Lower leg skin (tissue), 4 donors: ENCODE measurements at regions not wholly inside any gene's neighbourhood (a gene's known extent, or its start where the extent isn't known, plus 50 kb on each side); places are given as distances from the start of the nearest gene placed in this dataset.

Experiments
- DNase-seq, 2 donors: peaks; one replicate each; pipeline ENCODE4 v3.0.0-alpha.2; 2019; ENCODE audit warnings: low spot score in 2 of 2
- H3K4me3 ChIP-seq: fragments of 200-600 bp; sonication (generic); 2 replicates; pipeline ENCODE4 v1.5.1; 2017; ENCODE audit warnings: mild to moderate bottlenecking, low read depth; ENCODE audit not compliant: poor library complexity, severe bottlenecking
- POLR2A ChIP-seq, 2 donors: fragments of 450-650 bp; IDR thresholded peaks; one replicate each; pipeline ENCODE4 v1.6.1; 2016 to 2017; ENCODE audit warnings: antibody characterized with exemption in 2 of 2, mild to moderate bottlenecking in 1 of 2, moderate library complexity in 1 of 2
- WGBS, 2 donors: methylation state at CpG; one replicate each; pipeline ENCODE4 v1.1.5; 2018; 5-methylcytosine and 5-hydroxymethylcytosine counted together
- intact Hi-C: fragments of 100-400 bp; cut with DNase I; formaldehyde crosslinking; loops from one replicate; pipeline ENCODE4 v1.15.0; 2023; ENCODE audit warnings: low total_unique reads
- TF ChIP-seq, protein P1 (sequence below), 3 donors: fragments of 450-650 bp; IDR thresholded peaks; one replicate each; pipeline ENCODE4 v1.5.1; 2016; ENCODE audit warnings: antibody characterized with exemption in 3 of 3, mild to moderate bottlenecking in 3 of 3, moderate library complexity in 2 of 3

DNA sequence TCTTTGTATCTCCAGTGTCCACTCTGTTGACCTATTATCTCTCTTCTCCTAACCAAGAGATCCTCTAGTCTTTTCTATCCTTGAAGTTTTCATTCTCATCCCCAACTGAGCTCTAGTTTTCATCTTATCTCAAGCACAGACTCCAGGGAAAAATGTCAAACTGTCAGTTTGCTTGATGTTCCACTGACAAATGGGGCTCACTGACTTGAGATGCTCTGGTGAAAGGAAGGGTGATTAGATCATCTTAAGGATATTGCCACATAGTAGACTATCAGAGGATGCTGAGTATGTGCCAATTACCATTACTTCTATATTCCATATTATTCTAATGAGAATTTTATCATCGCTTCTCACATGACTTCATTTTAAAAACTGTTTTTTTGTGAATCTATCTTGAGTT lies 2008.2 kb downstream of the ARAP2 start:
- intact Hi-C loops, result no loop called here
- WGBS, 2 donors, result 94 to 100% methylated on average over 1 of the region's 1 CpG
- TF ChIP-seq POLR2A (IDR thresholded peaks at IDR 0.05), result no peak
- TF ChIP-seq, protein P1, sequence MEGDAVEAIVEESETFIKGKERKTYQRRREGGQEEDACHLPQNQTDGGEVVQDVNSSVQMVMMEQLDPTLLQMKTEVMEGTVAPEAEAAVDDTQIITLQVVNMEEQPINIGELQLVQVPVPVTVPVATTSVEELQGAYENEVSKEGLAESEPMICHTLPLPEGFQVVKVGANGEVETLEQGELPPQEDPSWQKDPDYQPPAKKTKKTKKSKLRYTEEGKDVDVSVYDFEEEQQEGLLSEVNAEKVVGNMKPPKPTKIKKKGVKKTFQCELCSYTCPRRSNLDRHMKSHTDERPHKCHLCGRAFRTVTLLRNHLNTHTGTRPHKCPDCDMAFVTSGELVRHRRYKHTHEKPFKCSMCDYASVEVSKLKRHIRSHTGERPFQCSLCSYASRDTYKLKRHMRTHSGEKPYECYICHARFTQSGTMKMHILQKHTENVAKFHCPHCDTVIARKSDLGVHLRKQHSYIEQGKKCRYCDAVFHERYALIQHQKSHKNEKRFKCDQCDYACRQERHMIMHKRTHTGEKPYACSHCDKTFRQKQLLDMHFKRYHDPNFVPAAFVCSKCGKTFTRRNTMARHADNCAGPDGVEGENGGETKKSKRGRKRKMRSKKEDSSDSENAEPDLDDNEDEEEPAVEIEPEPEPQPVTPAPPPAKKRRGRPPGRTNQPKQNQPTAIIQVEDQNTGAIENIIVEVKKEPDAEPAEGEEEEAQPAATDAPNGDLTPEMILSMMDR (IDR thresholded peaks at IDR 0.05), result no peak

DNA sequence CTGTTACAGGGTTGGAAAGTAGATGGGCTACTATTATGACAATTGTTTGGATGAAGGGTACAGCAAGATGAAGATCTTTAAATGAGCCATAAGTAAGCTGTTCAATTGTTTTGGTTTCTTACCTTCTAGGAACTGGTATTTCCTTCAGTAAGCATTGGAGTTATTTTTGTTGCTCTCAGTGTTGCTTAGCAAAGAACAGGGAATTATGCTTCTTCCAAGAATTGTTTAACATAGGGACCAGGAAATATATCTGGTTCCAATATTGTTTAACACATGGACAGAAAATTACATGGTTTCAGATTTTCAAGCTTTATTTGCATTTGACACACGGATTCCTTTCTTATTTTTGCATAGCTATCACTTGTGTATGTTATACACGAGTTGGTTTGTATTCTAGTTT lies 1999.0 kb downstream of the ARAP2 start:
- no peak overlapping the region for H3K4me3 ChIP-seq
- intact Hi-C loops, result no loop called here
- 76 to 83% methylated on average over 2 of the region's 2 CpGs for WGBS, 2 donors
- no peak for DNase-seq
- TF ChIP-seq, protein P1 (IDR thresholded peaks at IDR 0.05), result no peak
- TF ChIP-seq POLR2A (IDR thresholded peaks at IDR 0.05), result no peak

More for the DNA sequence above, 2008.2 kb downstream of the ARAP2 start:
- H3K4me3 ChIP-seq, result no peak overlapping the region
- DNase-seq, result no peak

DNA sequence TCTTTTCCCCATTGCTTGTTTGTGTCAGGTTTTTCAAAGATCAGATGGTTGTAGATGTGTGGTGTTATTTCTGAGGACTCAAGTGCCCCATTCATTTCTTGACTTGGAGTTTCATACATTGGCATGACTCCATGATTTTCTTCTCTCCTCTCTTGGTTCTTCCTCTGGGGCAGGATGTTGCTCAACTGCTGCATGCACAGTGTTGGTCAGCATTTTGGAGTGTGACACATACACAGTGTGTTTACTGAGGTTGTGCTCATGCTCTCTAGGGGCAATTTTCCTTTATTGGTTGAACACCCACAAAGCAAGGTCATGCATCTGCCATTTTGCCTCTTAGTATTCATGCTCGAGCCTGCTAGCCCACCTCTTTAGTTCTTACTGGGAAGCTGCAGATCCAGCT lies 1993.8 kb downstream of the ARAP2 start:
- no peak overlapping the region for H3K4me3 ChIP-seq
- intact Hi-C loops, result no loop called here
- TF ChIP-seq, protein P1 (IDR thresholded peaks at IDR 0.05), result no peak
- no peak for TF ChIP-seq POLR2A (IDR thresholded peaks at IDR 0.05)
- no peak for DNase-seq
- 83 to 88% methylated on average over 1 of the region's 1 CpG for WGBS, 2 donors

DNA sequence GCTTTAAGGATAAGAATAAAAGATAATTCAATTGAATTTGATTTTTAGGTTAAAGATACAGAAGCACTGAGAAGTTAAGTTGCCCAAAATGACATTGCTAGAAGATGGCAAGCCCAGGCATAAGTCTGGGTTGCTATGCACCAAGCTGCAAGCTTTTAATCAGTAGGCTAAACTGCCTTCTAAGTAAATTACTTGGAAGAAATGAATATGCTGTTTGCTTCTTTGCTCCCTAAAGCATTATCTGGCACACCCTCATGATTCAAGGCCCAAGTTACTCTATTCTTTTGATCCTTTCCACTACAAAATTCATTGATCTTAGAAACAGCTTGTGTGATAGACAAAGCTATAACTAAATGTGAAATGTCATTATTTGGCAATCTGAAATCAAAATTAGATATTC lies 1991.1 kb downstream of the ARAP2 start:
- intact Hi-C loops, result no loop called here
- no peak overlapping the region for H3K4me3 ChIP-seq
- no peak for TF ChIP-seq POLR2A (IDR thresholded peaks at IDR 0.05)
- TF ChIP-seq, protein P1 (IDR thresholded peaks at IDR 0.05), result no peak
- DNase-seq, result no peak

DNA sequence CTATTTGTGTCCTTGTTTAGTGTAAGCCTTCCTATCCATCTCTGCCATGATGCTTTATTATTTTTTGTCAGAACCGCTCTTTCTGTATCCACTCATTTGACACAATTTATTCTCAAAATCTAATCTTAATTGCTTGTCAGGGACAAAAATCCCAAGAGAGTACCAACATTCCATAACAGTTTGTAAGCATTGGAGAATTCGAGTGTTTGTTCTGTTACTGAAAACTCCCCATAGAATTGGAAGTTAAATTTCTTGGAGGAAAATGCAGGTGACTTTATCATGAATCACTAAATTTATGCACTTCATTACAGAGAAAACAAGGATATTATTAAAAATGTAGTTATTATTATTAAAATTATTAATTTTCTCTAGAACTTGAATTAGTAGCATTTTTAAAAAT lies 1986.1 kb downstream of the ARAP2 start:
- no peak overlapping the region for H3K4me3 ChIP-seq
- WGBS, 2 donors, result 76 to 80% methylated on average over 2 of the region's 2 CpGs
- intact Hi-C loops, result no loop called here
- no peak for DNase-seq
- TF ChIP-seq POLR2A (IDR thresholded peaks at IDR 0.05), result no peak
- TF ChIP-seq, protein P1 (IDR thresholded peaks at IDR 0.05), result no peak

DNA sequence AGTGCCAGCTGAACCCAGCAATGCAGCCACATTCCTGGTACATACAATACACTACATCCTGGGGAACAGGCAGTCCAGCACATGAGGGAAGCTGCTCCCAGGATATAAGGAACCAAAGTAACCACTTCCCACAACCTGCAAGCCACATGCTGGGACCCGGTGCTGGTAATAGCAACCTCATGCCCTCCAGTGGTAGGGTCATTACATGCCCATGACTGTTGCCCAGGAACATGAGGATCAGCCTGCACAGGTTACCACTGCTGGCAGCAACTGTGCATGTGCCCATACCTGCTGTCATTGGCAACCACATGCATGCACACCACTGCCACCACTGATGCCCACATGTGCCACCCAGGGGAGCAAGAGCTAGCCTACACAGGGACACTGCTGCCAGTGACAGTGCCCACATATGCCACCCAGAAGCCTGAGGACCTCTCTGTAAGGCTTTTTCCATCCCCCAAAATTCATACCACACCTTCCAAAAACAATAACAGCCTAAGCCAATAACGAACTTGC lies 1982.5 kb downstream of the ARAP2 start:
- WGBS, 2 donors, result 58 to 88% methylated on average over 2 of the region's 2 CpGs
- no peak overlapping the region for H3K4me3 ChIP-seq
- TF ChIP-seq POLR2A (IDR thresholded peaks at IDR 0.05), result no peak
- TF ChIP-seq, protein P1 (IDR thresholded peaks at IDR 0.05), result no peak
- intact Hi-C loops, result no loop called here
- DNase-seq, result no peak
